ENCODE measurements at regions not wholly inside any gene's neighbourhood (a gene's known extent, or its start where the extent isn't known, plus 50 kb on each side); places are given as distances from the start of the nearest gene placed in this dataset.

DNA sequence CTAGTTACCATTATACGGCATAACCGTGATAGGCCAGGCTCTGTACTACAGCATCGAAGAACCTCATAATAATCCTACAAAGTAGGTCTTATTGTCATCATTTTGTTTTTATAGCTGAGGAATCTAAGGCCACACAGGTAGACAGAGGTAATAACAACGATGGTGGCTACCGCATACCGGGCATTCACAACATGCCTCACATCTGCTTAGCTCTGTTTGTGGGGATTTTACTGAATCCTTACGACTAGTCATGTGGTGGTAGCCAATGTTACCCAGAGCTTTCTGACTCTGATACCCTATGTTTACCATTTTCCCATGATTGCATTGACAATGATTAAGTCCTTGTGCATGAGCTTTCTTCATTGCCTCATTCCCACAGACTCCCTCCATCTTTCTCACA, 269.4 kb downstream of the TCF7L2 start:
- TF ChIP-seq POLR2A (IDR thresholded peaks at IDR 0.05) = no peak
- TF ChIP-seq, protein P1, sequence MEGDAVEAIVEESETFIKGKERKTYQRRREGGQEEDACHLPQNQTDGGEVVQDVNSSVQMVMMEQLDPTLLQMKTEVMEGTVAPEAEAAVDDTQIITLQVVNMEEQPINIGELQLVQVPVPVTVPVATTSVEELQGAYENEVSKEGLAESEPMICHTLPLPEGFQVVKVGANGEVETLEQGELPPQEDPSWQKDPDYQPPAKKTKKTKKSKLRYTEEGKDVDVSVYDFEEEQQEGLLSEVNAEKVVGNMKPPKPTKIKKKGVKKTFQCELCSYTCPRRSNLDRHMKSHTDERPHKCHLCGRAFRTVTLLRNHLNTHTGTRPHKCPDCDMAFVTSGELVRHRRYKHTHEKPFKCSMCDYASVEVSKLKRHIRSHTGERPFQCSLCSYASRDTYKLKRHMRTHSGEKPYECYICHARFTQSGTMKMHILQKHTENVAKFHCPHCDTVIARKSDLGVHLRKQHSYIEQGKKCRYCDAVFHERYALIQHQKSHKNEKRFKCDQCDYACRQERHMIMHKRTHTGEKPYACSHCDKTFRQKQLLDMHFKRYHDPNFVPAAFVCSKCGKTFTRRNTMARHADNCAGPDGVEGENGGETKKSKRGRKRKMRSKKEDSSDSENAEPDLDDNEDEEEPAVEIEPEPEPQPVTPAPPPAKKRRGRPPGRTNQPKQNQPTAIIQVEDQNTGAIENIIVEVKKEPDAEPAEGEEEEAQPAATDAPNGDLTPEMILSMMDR (IDR thresholded peaks at IDR 0.05) = no peak
- TF ChIP-seq POLR2AphosphoS5 (IDR thresholded peaks at IDR 0.05) = no peak
- no peaks in the 10 kb centered on the region for H3K4me1 ChIP-seq
- intact Hi-C loops (cut with DNase I; ENCODE audit: low total_unique reads) = no loop called here
- no peak overlapping the region for H3K27ac ChIP-seq
- no peak for DNase-seq (ENCODE audit: low spot score in 2 of 2)
- H3K9me3 ChIP-seq = no peaks in the 10 kb centered on the region
- no peaks in the 10 kb centered on the region for H3K36me3 ChIP-seq
- no peak overlapping the region for H3K4me3 ChIP-seq
- H3K27me3 ChIP-seq = no peaks in the 10 kb centered on the region

DNA sequence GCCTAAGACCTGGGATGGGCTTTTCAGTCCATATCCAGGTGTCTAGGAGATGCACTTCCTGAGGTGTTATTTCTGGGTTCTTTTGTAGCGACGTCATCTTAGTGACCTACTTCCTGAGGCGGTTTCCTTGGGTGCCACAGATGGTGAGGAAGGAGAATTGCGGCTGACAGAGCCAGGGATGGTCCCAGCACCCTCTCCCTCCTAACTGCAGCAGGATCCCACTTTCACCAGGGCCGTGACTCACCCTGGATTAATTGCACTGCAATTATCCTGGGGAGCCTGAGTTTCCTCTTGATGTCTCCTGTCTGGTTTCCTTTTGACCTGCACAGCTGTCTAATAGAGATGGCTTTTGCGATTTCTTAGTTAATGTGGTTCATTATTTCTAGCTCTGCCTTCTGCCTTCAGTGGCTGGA, 271.7 kb downstream of the TCF7L2 start:
- H3K9me3 ChIP-seq = no peaks in the 10 kb centered on the region
- no peaks in the 10 kb centered on the region for H3K4me1 ChIP-seq
- intact Hi-C loops (cut with DNase I; ENCODE audit: low total_unique reads) = loop anchor here (2.0 kb wide), 1 partner anchor 163 kb away; no protein-coding TSS in a partner anchor
- no peak overlapping the region for H3K4me3 ChIP-seq
- no peaks in the 10 kb centered on the region for H3K36me3 ChIP-seq
- no peak for TF ChIP-seq POLR2AphosphoS5 (IDR thresholded peaks at IDR 0.05)
- TF ChIP-seq POLR2A (IDR thresholded peaks at IDR 0.05) = no peak
- TF ChIP-seq, protein P1 (IDR thresholded peaks at IDR 0.05) = no peak
- no peak overlapping the region for H3K27ac ChIP-seq
- no peak for DNase-seq (ENCODE audit: low spot score in 2 of 2)
- no peaks in the 10 kb centered on the region for H3K27me3 ChIP-seq

DNA sequence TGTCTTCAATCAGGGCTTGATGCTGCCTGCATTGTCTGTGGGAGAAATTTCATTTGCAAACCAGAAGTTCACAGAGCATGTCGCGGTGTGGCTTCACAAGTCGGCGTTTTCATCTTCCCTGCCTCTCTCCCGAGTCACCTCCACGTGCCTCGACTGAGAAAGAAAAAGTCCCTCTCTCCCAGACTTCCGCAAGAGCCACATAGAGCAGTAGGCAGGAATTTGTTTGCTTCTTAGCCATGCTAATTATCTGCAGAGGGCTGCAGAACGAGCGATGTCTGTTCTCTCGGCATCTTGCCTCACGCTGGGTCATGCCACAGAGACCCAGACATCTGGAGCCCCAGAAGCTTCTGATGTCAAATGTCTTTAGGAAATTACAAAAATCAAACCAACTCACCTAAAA, 272.2 kb downstream of the TCF7L2 start:
- DNase-seq (ENCODE audit: low spot score in 2 of 2) = no peak
- no peaks in the 10 kb centered on the region for H3K9me3 ChIP-seq
- H3K27me3 ChIP-seq = no peaks in the 10 kb centered on the region
- TF ChIP-seq, protein P1 (IDR thresholded peaks at IDR 0.05) = no peak
- TF ChIP-seq POLR2A (IDR thresholded peaks at IDR 0.05) = no peak
- no peak for TF ChIP-seq POLR2AphosphoS5 (IDR thresholded peaks at IDR 0.05)
- no peak overlapping the region for H3K4me3 ChIP-seq
- H3K36me3 ChIP-seq = no peaks in the 10 kb centered on the region
- intact Hi-C loops (cut with DNase I; ENCODE audit: low total_unique reads) = no loop called here
- H3K27ac ChIP-seq = no peak overlapping the region
- H3K4me1 ChIP-seq = no peaks in the 10 kb centered on the region

DNA sequence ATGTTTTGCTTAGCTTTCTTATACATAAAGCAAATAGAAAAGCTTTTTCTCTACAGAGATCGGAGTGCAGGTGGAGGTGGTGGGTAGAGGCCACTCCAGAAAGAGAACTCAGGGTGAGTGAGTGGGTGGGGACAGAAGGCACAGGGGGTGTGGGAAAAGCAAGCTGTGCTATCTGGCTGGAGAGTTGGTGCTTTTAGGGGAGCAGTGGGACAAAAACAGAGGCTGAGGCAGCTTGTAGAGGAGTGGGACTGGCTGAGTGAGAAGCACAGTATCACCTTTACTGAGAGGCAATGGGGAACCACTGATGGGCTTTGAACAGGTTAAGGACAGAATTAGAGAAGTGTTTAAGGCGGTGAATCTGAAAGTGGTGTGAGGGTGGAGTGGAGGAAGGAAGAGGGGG, 275.3 kb downstream of the TCF7L2 start:
- Histone ChIP-seq H3K27me3 (no peaks in the 10 kb centered on the region), H3K9me3 (no peaks in the 10 kb centered on the region), H3K27ac (no peak overlapping the region), H3K36me3 (no peaks in the 10 kb centered on the region), H3K4me3 (no peak overlapping the region), H3K4me1 (no peaks in the 10 kb centered on the region)
- intact Hi-C loops (cut with DNase I; ENCODE audit: low total_unique reads) = no loop called here
- no peak for TF ChIP-seq POLR2AphosphoS5 (IDR thresholded peaks at IDR 0.05)
- no peak for TF ChIP-seq POLR2A (IDR thresholded peaks at IDR 0.05)
- TF ChIP-seq, protein P1 (IDR thresholded peaks at IDR 0.05) = no peak
- no peak for DNase-seq (ENCODE audit: low spot score in 2 of 2)

DNA sequence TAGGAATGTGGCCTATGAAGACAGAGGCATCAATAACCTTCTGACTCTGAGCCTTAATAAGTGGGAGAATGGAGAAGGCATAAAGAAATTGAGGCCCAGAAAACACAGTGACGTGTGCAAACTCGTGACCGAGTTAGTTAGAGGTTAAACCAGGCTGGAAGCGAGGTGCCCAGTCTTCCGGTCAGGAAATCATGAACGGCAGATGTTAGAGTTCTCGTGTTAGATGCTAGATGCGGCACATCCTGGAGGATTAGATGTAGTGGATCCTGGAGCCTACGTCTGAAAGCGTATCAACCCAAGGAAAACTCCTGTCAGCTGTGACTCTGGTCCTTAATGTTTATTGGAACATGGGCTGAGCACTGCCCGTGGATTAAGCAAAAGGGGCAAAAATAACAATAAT, 275.9 kb downstream of the TCF7L2 start:
- no peak for DNase-seq (ENCODE audit: low spot score in 2 of 2)
- intact Hi-C loops (cut with DNase I; ENCODE audit: low total_unique reads) = no loop called here
- H3K27ac ChIP-seq = no peak overlapping the region
- no peaks in the 10 kb centered on the region for H3K27me3 ChIP-seq
- TF ChIP-seq POLR2AphosphoS5 (IDR thresholded peaks at IDR 0.05) (no peak), POLR2A (IDR thresholded peaks at IDR 0.05) (no peak)
- TF ChIP-seq, protein P1 (IDR thresholded peaks at IDR 0.05) = no peak
- H3K9me3 ChIP-seq = no peaks in the 10 kb centered on the region
- H3K4me3 ChIP-seq = no peak overlapping the region
- no peaks in the 10 kb centered on the region for H3K4me1 ChIP-seq
- no peaks in the 10 kb centered on the region for H3K36me3 ChIP-seq
